Urothelium cell line (cell line): ENCODE measurements at regions not wholly inside any gene's neighbourhood (a gene's known extent, or its start where the extent isn't known, plus 50 kb on each side); places are given as distances from the start of the nearest gene placed in this dataset.

Experiments
- DNase-seq: peaks from one replicate; pipeline ENCODE4 v3.0.0; 2011; ENCODE audit warnings: low spot score, mixed read lengths
- FAIRE-seq: peaks from 2 replicates; lab custom pipeline; 2011; peaks lifted over from hg19 to GRCh38; lab: Jason Lieb, UNC

DNA sequence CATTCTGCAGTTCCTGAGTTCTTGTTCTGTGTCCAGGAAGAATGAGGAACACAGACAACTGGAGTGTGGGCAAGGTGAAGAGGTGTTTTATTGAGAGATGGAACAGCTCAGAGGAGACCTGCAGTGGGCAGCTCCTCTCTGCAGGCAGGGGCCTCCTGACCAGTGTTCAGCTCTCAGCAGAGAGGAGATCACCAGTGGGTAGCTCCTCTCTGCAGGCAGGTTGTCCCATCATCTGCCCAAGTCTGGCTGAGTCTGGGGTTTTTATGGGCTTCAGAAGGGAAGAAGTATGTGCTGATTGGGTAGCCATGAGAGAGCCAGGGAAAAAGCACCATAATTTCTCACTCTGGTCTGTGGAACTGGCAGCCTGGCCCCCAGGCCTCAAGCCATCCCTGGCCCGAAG lies 56.0 kb upstream of the RASGEF1B start:
- DNase-seq = no peak
- FAIRE-seq = no peak

DNA sequence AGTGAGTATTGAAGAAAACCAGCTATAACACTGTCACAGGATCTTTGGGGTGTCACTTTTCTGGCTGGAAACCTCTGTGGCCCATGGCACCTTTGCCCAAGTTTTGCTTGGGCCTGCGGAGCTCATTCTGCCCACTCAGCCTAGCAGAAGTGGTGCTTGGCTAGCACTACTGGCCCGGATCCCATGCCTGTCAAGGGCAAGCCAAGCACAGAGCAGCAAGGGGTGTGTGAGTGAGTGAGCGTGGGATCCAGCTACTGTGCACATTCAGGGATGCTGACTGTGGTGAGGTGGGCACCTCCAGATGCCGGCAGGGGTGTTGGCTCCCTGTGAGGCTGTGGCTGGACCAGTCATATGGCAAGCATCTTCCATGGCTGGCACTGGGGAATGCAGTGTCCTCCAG lies 55.4 kb upstream of the RASGEF1B start:
- FAIRE-seq = no peak

DNA sequence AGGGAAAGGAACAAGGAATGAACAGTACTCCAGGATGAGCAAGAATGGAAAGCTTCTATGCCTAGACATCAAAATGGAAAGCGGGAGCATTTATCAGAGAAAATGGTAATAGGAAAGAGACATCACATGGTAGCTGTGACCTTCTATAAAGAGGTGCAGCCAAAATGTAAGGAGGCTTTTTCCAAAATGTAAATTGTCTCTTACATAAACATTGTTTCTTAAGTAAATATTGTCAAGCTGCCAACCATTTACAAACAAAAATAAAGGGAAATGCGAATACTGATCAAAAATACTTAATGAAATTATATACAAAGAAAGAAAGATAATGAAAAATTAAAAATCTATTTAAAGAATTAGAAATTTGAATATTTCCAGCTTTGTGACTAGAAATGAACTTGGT lies 55.0 kb upstream of the RASGEF1B start:
- FAIRE-seq (no peak), DNase-seq (no peak)

More for the DNA sequence above, 55.4 kb upstream of the RASGEF1B start:
- DNase-seq = no peak

DNA sequence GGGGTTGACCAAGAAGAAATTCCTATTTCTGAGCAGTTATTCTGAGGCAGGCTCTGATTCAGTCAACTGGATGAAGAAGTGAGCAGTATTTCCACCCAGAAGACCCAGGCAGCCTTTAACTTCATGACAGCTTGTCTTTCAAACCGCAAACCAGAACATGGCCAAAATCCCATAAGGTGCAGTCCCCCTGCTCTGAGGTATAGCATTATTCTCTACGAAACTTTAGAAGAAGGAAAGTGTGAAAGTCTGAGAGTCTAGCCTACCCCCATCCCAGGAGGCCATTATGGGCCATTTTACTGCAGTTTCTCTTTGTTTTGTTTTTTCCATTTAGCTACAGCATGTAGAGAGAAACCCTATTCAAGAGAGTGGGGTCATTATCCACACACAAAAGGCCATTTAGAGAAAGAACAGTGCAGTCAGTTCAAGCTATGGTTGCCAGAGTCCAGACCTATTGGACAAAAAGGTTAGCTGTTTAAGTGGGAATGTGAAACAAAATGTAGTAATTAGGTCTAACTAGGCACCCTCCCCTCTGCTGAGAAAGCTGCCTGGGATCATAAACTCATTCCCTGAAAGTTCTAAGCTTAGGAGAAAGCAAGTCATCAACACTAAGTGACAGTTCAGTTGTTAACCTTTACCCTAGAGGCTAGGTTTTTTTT lies 52.1 kb upstream of the RASGEF1B start:
- no peak for DNase-seq
- no peak for FAIRE-seq

DNA sequence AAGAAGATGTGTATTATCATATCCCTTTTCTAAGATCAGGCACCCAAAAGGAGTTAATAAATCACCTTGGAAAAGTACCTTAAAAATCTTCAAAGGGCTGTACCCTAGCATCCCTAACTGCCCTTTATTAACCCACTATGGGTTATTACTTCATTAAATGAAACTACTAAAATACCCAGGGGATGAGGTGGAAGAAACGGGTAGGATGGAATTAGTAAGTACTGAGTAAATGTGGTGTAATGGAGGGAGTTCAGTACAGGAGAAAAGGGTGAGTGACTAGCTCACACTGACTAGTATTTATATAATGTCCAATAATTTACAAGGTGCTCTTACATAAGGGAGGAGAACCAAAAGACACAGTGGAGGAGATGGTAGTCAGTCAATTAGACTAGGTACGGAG lies 51.0 kb upstream of the RASGEF1B start:
- no peak for FAIRE-seq
- DNase-seq = no peak

DNA sequence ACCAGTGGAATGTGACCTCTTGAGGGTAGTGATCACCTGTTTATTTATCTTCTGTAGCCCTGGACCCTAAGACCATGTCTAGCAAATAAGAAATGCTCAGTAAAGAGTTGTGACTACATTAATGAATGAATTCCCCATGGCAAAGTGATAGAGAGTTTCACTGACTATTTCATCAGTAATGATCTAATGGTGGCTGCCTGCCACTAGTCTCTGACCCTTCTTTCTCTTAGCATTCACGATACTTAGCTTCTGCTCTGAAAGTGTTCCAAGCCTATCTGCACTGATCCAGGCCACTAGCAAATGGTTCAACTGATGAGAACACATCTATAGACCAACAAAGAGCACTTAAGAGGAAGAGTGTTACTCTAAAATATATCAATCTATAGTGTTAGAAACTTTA lies 50.0 kb upstream of the RASGEF1B start:
- FAIRE-seq (no peak), DNase-seq (no peak)
